HG02610 (cell line): ENCODE measurements at regions not wholly inside any gene's neighbourhood (a gene's known extent, or its start where the extent isn't known, plus 50 kb on each side); places are given as distances from the start of the nearest gene placed in this dataset.
"Not testable (repeated sequence)": the region's sequence is repeated elsewhere in the genome, so short reads cannot be mapped to it uniquely, and the experiment has no call there.

Source experiments
- ATAC-seq: cut with Tn5 transposase; IDR thresholded peaks from one replicate; pipeline ENCODE4 v1.9.1; 2021; ENCODE audit warnings: mild to moderate bottlenecking, moderate library complexity; ENCODE audit not compliant: unreplicated experiment

GRCh38 chr10:84007482-84007881, 131.8 kb upstream of the GHITM start:
- ATAC-seq, result no peak

DNA sequence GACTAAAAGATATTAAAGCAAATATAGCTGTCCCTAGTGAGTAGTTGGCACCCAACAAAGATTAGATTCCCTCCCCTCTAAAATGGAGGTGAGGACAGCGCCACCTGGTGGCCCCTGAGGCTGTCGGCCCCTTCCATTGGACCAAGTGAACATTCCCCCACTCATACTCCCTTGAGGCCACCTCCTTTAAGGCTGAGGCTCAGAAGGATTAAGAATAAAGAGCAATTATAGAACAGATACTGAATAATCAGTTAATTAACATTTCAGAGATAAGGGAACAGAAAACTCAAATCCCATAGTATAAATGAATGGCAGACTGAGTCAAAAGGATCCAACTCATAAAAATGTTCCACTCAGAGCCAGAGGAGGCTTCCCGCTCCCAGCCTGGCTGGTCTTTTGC, 130.4 kb upstream of the GHITM start:
- ATAC-seq, result peak; percentile 38

DNA sequence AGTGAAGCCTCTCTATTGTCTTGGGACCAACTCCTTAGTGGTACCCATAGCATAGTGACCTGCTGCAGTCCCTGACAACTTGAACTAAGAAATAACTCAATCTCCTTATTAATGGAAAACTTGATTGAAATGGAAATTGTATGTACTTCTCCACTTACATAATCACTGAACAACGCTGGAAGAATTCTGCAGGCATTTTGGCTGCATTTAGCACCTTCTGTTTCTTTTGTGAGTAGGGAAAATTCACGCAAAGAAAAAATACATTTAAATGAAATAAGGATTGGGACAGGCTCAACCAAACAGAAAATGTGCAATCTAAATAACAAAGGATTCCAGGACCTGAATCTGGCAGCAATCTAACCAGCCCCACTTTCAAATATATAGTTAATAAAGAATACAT, 126.9 kb upstream of the GHITM start:
- no peak for ATAC-seq

DNA sequence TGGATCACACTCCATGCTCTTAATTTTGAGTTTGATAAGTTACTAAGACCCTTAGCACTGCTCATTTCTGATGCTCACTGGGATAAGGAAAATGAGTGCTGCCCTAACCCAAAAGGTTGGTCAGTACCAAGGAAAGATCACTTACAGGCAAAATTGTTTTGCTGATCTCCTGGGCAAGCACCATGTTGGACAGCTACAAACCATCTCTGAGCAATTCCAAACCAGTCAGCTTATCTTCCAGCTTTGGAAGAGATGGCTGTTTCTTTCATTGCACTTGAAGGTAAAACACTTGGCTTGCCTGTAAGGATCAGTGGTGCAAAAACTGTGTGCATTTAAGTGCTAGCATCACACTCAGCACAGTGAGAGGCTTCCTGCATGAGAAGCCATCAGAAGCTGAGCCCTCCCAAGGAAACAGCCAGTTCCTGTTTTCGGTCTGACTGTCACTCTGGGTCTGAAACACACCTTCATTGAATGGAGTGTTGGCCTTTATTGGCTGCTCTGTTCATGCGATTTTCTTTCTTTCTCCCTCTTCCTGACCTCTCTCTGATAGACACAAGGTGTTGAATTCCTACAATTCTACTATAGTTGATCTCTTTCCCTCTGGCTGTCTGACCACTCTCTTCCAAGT, 126.4 kb upstream of the GHITM start:
- ATAC-seq, result peak; percentile 100

GRCh38 chr10:84015877-84016595, 123.3 kb upstream of the GHITM start:
- no peak for ATAC-seq

DNA sequence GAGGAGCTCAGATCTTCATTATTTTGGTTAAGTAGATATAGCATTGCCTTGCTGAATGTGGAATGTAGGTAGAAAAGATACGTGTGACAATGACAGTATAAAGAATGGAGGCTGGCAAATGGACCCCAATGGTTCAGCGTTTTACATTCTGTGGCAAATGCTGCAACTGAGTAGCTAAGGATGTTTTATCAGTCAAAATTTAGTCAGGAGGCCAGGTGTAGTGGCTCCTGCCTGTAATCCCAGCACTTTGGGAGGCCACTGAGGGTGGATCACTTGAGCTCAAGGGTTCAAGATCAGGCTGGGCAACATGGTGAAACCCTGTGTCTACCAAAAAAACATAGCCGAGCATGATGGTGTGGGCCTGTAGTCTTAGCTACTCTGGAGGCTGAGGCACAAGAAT, 120.5 kb upstream of the GHITM start:
- ATAC-seq, result no peak

GRCh38 chr10:84019854-84020458, 119.4 kb upstream of the GHITM start:
- not testable (repeated sequence) for ATAC-seq

DNA sequence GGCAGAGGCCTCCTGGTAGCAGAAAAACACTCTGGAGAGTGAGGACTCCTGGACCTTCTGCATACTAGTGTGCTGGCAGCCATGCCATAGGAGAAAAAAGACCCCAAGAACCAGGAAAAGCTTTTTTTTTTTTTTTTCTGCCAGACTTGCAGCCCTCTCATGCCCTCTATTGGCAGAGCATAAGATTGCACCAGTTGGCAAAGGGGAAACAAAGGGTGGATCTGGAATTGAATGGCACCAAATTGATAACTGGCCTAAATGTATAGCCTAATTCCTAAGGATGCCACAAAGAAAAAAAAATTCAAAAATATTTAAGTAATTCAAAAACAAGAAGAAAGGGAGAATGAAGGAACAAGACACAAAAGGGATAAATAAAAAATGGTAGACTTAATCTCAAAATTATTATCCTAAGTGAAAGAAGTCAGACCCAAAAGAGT, 112.5 kb upstream of the GHITM start:
- no peak for ATAC-seq

DNA sequence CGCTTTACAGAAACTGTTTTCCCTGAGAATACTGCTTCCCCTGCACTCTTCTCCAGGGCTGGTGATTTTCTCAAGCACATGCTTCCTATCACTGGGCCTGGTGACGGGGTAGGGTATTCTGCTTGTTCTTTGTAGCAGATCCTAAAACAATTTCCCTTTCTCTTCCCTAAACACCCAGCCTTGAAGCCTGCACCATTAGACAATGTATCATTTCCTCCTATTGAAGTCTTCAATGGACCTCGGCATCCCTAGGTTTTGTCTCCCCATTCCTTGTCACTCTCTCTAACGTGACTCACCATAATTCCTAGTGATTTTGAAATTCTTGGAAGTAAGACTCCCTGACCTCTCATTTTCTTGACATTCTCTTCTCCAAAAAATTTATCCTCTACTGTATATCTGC, 109.5 kb upstream of the GHITM start:
- no peak for ATAC-seq

DNA sequence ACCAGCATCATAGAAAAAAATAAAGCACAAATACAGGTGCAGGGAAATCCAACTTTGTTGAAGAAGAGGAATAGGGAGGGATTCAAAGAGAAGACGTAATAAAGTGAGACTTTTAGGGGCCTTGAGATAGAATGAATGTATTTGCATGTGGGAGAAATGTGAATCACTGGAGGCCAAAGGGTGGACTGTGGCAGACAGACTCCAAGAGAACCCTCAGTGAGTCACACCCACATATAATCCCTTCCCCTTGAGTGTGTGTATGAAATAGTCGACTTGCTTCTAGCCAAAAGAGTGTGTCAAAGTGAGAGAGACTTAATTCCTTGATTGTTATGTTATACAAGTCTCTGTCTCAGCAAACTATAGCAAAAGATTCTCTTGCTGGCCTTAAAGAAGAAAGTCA, 101.3 kb upstream of the GHITM start:
- no peak for ATAC-seq

DNA sequence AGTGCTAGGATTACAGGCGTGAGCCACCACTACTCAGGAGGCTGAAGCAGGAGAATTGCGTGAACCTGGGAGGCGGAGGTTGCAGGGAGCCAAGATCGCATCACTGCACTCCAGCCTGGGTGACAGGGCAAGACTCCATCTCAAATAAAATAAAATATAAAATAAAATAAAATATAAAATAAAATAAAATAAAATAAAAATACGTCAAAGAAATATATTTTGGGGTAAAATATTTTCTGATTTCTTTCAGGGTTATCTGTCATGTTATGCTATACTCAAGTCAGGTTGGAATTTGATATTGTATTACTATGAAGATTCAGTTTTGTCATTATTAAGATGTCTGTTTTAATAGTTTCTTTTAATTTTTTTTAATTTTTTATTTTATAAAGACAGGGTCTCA, 99.4 kb upstream of the GHITM start:
- no peak for ATAC-seq

DNA sequence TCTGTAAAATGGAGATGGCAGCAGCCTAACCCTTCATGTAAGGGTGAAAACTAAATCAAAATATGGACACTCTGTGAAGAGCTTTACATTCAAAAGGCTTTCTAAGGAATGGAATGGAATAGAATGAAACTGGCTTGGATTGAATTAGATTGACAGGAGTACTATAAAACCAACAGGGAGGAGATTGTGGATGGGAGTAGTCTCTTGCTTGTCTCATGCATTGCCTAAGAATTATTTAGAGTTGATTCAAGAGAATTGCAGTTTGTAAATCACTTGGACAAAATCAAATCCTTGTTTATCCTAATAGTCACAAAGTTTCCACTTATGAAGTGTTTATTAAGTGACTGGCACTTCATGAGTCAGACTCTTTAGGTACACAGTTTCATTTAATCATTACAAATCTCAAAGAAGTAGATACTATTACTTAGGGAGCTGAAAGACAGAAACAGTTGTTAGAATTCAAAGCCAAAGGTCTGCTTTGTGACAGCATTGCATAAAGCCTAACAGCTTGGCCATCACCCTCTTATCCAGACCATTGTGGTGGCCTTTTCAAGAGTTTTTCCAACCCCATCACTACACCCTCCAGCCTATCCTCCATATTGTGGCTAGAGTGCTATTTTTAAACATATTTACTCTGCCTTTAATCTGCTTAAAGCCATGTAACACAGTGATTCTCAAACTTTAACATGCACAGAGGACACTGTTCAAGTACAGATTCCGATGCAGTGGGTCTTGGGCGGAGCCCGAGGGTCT, 91.9 kb upstream of the GHITM start:
- no peak for ATAC-seq

DNA sequence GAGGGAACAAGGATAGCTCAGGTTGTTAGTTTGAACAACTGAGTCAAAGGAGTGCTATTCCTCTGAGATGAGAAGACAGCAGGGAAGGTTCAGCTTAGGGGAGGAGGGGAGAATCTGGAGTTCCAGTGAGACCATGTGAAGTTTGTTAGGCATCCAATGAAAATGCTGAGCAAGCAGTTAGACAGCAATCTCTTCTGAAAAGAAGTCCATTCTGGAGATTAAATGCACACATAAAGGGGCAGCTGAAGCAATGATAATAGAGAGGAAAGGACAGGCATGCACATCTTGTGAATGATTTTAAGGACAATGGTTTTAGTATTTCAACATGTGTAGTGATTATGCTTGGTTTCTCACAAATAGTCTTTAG, 89.7 kb upstream of the GHITM start:
- ATAC-seq, result no peak

DNA sequence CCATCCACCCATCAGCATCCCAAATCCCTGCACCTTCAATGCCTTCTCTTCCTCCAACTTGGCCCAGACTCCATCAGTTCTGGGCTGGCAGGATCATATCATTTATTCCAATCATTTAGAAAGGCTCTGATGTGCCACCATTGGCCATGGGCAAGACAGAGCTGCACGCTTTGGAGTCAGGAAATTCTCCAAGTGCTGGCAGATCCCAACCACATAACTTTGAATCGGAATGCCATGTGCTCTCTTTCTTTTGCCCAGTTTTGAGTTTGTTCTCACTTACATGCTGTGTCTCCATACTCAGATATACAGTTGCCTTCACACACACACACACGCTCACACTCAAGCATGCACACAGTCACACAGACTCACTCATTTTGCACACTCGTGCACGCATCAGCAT, 85.7 kb upstream of the GHITM start:
- no peak for ATAC-seq

- ATAC-seq, result no peak
Observed at GRCh38 chr10:84054743-84055142, 84.6 kb upstream of the GHITM start.

DNA sequence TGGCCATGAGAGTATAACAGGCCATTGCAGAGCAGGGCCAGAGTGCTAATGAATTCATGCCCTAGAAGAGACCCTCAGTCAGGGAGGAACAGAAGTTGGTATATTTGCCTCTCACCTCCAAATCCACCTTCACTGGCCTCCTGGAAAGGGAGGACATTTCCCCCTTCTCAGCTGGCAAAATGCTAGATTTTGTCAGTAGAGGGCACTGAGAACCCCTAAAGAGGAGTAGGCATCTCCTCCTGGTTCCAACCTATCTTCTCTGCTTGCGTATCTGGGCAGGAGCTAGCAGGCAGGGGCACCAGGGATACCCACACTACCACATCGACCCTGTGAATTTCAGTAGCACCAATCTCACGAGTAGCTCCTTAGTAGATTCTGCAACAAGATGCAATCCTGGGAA, 79.8 kb upstream of the GHITM start:
- ATAC-seq, result no peak

- no peak for ATAC-seq
Observed at GRCh38 chr10:84063440-84063839, 75.9 kb upstream of the GHITM start.

DNA sequence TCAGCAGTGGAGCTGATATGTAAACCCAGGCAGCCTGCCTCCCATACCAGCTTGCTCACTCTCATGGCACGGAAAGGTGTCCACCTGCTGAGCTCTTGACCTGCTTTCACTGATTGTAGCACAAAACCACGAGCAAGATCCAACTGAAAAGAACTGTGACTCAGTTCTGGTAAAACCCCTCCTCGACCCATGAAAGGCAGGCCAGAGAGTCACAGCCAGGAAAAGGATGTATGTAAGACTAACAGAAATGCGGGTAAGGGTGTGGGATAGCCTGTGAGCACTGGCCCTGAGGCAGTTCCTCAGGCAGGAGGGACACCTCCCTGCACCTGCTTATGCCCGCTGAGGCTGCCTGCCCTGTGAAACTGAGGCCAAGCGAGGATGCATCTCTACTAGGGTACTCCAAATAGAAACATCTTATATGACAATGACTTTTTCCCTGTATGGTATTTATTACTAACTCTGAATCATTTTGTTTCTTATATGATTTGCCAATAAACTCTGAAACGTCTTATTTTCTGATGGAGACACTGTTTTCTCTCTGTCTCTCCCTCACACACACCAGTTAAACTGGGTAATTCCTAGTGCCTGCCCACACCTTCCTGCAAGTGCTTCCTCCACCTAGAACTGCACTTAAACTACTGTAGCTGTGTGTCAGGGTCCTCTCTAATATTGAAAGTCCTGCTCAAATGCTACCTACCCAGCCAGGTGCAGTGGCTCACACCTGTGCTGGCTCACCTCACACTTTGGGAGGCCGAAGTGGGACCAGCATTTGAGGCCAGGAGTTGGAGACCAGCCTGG, 73.3 kb upstream of the GHITM start:
- ATAC-seq, result no peak

GRCh38 chr10:84074521-84074920, 64.8 kb upstream of the GHITM start:
- ATAC-seq, result no peak

DNA sequence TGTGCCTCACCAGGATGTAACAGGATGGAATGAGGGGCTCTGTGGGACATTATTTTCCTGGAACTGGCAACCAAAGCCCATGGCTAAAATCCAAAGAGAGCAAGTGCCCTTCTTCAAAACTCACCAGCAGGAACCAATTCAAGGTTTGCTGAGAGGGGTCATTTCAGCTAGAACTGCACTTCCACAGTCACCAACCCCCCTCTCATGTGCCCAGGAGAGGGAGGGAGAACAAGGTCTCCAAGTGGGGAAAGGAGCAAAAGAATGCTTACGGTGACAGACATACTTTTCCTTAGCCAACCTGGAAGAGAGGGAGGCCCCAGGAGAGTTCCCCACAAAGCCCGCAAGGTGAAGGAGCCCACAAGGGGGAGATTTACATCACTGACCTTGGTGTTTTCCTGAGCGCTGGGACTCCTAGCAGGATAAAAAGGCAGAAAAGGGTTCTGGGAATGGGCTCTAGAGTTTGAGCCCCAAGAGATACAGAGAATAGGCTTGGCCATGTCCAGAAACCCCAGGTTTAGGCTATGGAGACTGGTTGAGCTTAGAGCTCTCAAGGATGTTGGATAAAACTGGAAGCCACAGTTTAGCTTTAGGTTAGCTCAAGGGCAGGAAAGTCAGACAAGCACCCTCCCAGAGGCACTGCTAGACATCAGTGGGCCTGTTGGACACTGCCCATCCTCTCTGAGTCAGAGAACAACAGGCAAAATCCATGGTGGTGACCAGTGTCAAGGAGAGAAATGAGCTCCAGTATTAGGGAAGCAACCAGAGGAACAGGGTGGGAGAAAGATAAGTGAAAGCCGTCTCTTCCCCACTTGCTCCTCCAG, 63.9 kb upstream of the GHITM start:
- no peak for ATAC-seq
